Mesendoderm (in vitro differentiated cells): ENCODE measurements at regions not wholly inside any gene's neighbourhood (a gene's known extent, or its start where the extent isn't known, plus 50 kb on each side); places are given as distances from the start of the nearest gene placed in this dataset.

Experiments used
- DNase-seq: peaks from one replicate; pipeline ENCODE4 v3.0.0; 2013
- H2AK5ac ChIP-seq: 2 replicates; pipeline ENCODE4 v1.6.1; 2013; ENCODE audit warnings: low read length, inconsistent platforms
- H2BK120ac ChIP-seq: 2 replicates; pipeline ENCODE4 v1.6.1; 2013; ENCODE audit warnings: low read depth, mild to moderate bottlenecking, low read length, moderate library complexity, mixed read lengths
- H2BK15ac ChIP-seq: replicated peaks from 2 replicates; pipeline ENCODE4 v1.6.1; 2013; ENCODE audit warnings: low read depth, mild to moderate bottlenecking, moderate library complexity
- H2BK5ac ChIP-seq: 2 replicates; pipeline ENCODE4 v1.6.1; 2013; ENCODE audit warnings: low read length, inconsistent platforms
- H3K18ac ChIP-seq: 2 replicates; pipeline ENCODE4 v1.6.1; 2013; ENCODE audit warnings: mild to moderate bottlenecking, low read length, mixed read lengths
- H3K23ac ChIP-seq: one replicate; pipeline ENCODE4 v1.6.1; 2013; ENCODE audit warnings: low read length
- H3K27ac ChIP-seq: 2 replicates; pipeline ENCODE4 v1.5.1; 2013; ENCODE audit warnings: low read depth, mild to moderate bottlenecking, inconsistent platforms, low read length, moderate library complexity
- H3K27me3 ChIP-seq: 2 replicates; pipeline ENCODE4 v1.6.1; 2013; ENCODE audit warnings: low read length, control low read depth, mild to moderate bottlenecking, inconsistent platforms; ENCODE audit not compliant: insufficient read depth, poor library complexity
- H3K36me3 ChIP-seq: 2 replicates; pipeline ENCODE4 v1.6.1; 2013; ENCODE audit warnings: low read length, inconsistent platforms; ENCODE audit not compliant: control insufficient read depth, insufficient read depth
- H3K4ac ChIP-seq: one replicate; pipeline ENCODE4 v1.6.1; 2013; ENCODE audit warnings: low read depth, mild to moderate bottlenecking, low read length, moderate library complexity
- H3K4me1 ChIP-seq: 2 replicates; pipeline ENCODE4 v1.6.1; 2013; ENCODE audit warnings: low read depth, low read length, inconsistent platforms; ENCODE audit not compliant: control insufficient read depth
- H3K4me2 ChIP-seq: 2 replicates; pipeline ENCODE4 v1.6.1; 2013; ENCODE audit warnings: low read length
- H3K4me3 ChIP-seq: 2 replicates; pipeline ENCODE4 v1.5.1; 2013; ENCODE audit warnings: mild to moderate bottlenecking, low read length
- H3K56ac ChIP-seq: one replicate; pipeline ENCODE4 v1.6.1; 2013; ENCODE audit warnings: low read length
- H3K79me1 ChIP-seq: 2 replicates; pipeline ENCODE4 v1.6.1; 2013; ENCODE audit warnings: low read length, inconsistent platforms
- H3K79me2 ChIP-seq: 2 replicates; pipeline ENCODE4 v1.6.1; 2013; ENCODE audit warnings: mild to moderate bottlenecking, low read length; ENCODE audit not compliant: control insufficient read depth, insufficient read depth
- H3K9ac ChIP-seq: 2 replicates; pipeline ENCODE4 v1.6.1; 2013; ENCODE audit warnings: low read length, inconsistent platforms
- H4K5ac ChIP-seq: one replicate; pipeline ENCODE4 v1.6.1; 2013; ENCODE audit warnings: low read length
- H4K8ac ChIP-seq: one replicate; pipeline ENCODE4 v1.6.1; 2013; ENCODE audit warnings: low read depth, mild to moderate bottlenecking, control low read depth, low read length, moderate library complexity
- WGBS: extraction: QIAGEN DNeasy Blood & Tissue Kit; methylation state at CpG from one replicate; pipeline ENCODE4 v1.1.7; 2013; ENCODE audit warnings: low lambda C conversion rate, missing lambda C conversion rate; ENCODE audit not compliant: insufficient coverage; ENCODE audit errors: extremely low coverage; 5-methylcytosine and 5-hydroxymethylcytosine counted together

GRCh38 chr3:95670765-95671164 is 1143.6 kb upstream of the EPHA6 start:
- no peak overlapping the region for H3K56ac ChIP-seq
- no peak overlapping the region for H3K27ac ChIP-seq
- no peak overlapping the region for H2BK120ac ChIP-seq
- no peak overlapping the region for H2BK15ac ChIP-seq
- H3K4ac ChIP-seq = no peak overlapping the region
- no peak overlapping the region for H3K4me3 ChIP-seq
- no peak overlapping the region for H4K5ac ChIP-seq
- H3K27me3 ChIP-seq = no peaks in the 10 kb centered on the region
- no CpG with 5 or more reads among the region's 3 CpGs for WGBS
- DNase-seq = no peak
- H2BK5ac ChIP-seq = no peak overlapping the region
- H2AK5ac ChIP-seq = no peak overlapping the region
- no peak overlapping the region for H3K4me2 ChIP-seq
- H3K36me3 ChIP-seq = no peaks in the 10 kb centered on the region
- H3K79me2 ChIP-seq = no peaks in the 10 kb centered on the region
- H3K4me1 ChIP-seq = no peaks in the 10 kb centered on the region
- H4K8ac ChIP-seq = no peak overlapping the region
- no peaks in the 10 kb centered on the region for H3K79me1 ChIP-seq
- no peak overlapping the region for H3K18ac ChIP-seq
- no peak overlapping the region for H3K23ac ChIP-seq
- H3K9ac ChIP-seq = no peak overlapping the region

- no peak overlapping the region for H3K23ac ChIP-seq
- H3K4me2 ChIP-seq = no peak overlapping the region
- H3K9ac ChIP-seq = no peak overlapping the region
- no peak overlapping the region for H2AK5ac ChIP-seq
- H4K8ac ChIP-seq = no peak overlapping the region
- no peaks in the 10 kb centered on the region for H3K36me3 ChIP-seq
- no CpG with 5 or more reads among the region's 3 CpGs for WGBS
- DNase-seq = no peak
- H2BK120ac ChIP-seq = no peak overlapping the region
- H3K27ac ChIP-seq = no peak overlapping the region
- no peaks in the 10 kb centered on the region for H3K79me1 ChIP-seq
- H3K79me2 ChIP-seq = no peaks in the 10 kb centered on the region
- no peak overlapping the region for H3K4ac ChIP-seq
- H2BK15ac ChIP-seq = no peak overlapping the region
- no peak overlapping the region for H4K5ac ChIP-seq
- no peaks in the 10 kb centered on the region for H3K27me3 ChIP-seq
- H3K4me3 ChIP-seq = no peak overlapping the region
- H3K56ac ChIP-seq = no peak overlapping the region
- no peak overlapping the region for H2BK5ac ChIP-seq
- no peak overlapping the region for H3K18ac ChIP-seq
- H3K4me1 ChIP-seq = no peaks in the 10 kb centered on the region
Measured at GRCh38 chr3:95673215-95673614, 1141.2 kb upstream of the EPHA6 start.

GRCh38 chr3:95705786-95706418 is 1108.5 kb upstream of the EPHA6 start:
- H3K79me2 ChIP-seq = no peaks in the 10 kb centered on the region
- no CpG with 5 or more reads among the region's 9 CpGs for WGBS
- DNase-seq = no peak

GRCh38 chr3:95707268-95707667 is 1107.1 kb upstream of the EPHA6 start:
- no peak overlapping the region for H3K56ac ChIP-seq
- H3K27ac ChIP-seq = no peak overlapping the region
- no peak overlapping the region for H3K23ac ChIP-seq
- no peaks in the 10 kb centered on the region for H3K36me3 ChIP-seq
- H3K4me1 ChIP-seq = no peaks in the 10 kb centered on the region
- no peak overlapping the region for H4K5ac ChIP-seq
- H2AK5ac ChIP-seq = no peak overlapping the region
- H4K8ac ChIP-seq = no peak overlapping the region
- no peak overlapping the region for H2BK15ac ChIP-seq
- no peak overlapping the region for H3K4me3 ChIP-seq
- H3K18ac ChIP-seq = no peak overlapping the region
- H2BK5ac ChIP-seq = no peak overlapping the region
- DNase-seq = no peak
- no peaks in the 10 kb centered on the region for H3K27me3 ChIP-seq
- no peak overlapping the region for H3K9ac ChIP-seq
- no peak overlapping the region for H3K4me2 ChIP-seq
- no peak overlapping the region for H3K4ac ChIP-seq
- no peaks in the 10 kb centered on the region for H3K79me1 ChIP-seq
- no peaks in the 10 kb centered on the region for H3K79me2 ChIP-seq
- 100% methylated on average over 1 of the region's 2 CpGs for WGBS
- no peak overlapping the region for H2BK120ac ChIP-seq

More at GRCh38 chr3:95705786-95706418, 1108.5 kb upstream of the EPHA6 start:
- H2BK120ac ChIP-seq = no peak overlapping the region
- no peaks in the 10 kb centered on the region for H3K4me1 ChIP-seq
- no peak overlapping the region for H3K23ac ChIP-seq
- no peak overlapping the region for H3K27ac ChIP-seq
- H3K4ac ChIP-seq = no peak overlapping the region
- no peak overlapping the region for H4K8ac ChIP-seq
- H3K27me3 ChIP-seq = no peaks in the 10 kb centered on the region
- H3K36me3 ChIP-seq = no peaks in the 10 kb centered on the region
- H3K18ac ChIP-seq = no peak overlapping the region
- no peak overlapping the region for H2BK5ac ChIP-seq
- no peak overlapping the region for H3K56ac ChIP-seq
- H4K5ac ChIP-seq = no peak overlapping the region
- H2BK15ac ChIP-seq = no peak overlapping the region
- H3K4me3 ChIP-seq = no peak overlapping the region
- H3K79me1 ChIP-seq = no peaks in the 10 kb centered on the region
- H3K4me2 ChIP-seq = no peak overlapping the region
- H2AK5ac ChIP-seq = no peak overlapping the region
- no peak overlapping the region for H3K9ac ChIP-seq

GRCh38 chr3:95710684-95711083 is 1103.7 kb upstream of the EPHA6 start:
- Histone ChIP-seq H3K27ac (no peak overlapping the region), H3K4me3 (no peak overlapping the region), H4K8ac (no peak overlapping the region), H3K4ac (no peak overlapping the region), H3K9ac (no peak overlapping the region), H3K79me1 (no peaks in the 10 kb centered on the region), H2AK5ac (no peak overlapping the region), H4K5ac (no peak overlapping the region), H2BK15ac (no peak overlapping the region), H3K4me1 (no peaks in the 10 kb centered on the region), H2BK5ac (no peak overlapping the region), H3K4me2 (no peak overlapping the region), H3K23ac (no peak overlapping the region), H3K36me3 (no peaks in the 10 kb centered on the region), H3K27me3 (no peaks in the 10 kb centered on the region), H3K18ac (no peak overlapping the region), H3K79me2 (no peaks in the 10 kb centered on the region), H3K56ac (no peak overlapping the region), H2BK120ac (no peak overlapping the region)
- DNase-seq = no peak
- no CpG with 5 or more reads among the region's 1 CpG for WGBS

- no peak for DNase-seq
- WGBS = no CpG with 5 or more reads among the region's 2 CpGs
- Histone ChIP-seq H2BK15ac (no peak overlapping the region), H3K56ac (no peak overlapping the region), H3K4ac (no peak overlapping the region), H3K9ac (no peak overlapping the region), H3K4me1 (no peaks in the 10 kb centered on the region), H3K27ac (no peak overlapping the region), H4K8ac (no peak overlapping the region), H3K79me1 (no peaks in the 10 kb centered on the region), H3K4me3 (no peak overlapping the region), H3K79me2 (no peaks in the 10 kb centered on the region), H2BK5ac (no peak overlapping the region), H2AK5ac (no peak overlapping the region), H3K4me2 (no peak overlapping the region), H3K23ac (no peak overlapping the region), H2BK120ac (no peak overlapping the region), H3K27me3 (no peaks in the 10 kb centered on the region), H4K5ac (no peak overlapping the region), H3K36me3 (no peaks in the 10 kb centered on the region), H3K18ac (no peak overlapping the region)
Measured at GRCh38 chr3:95711789-95712188, 1102.6 kb upstream of the EPHA6 start.
